Neural cell (in vitro differentiated cells): ENCODE measurements at regions not wholly inside any gene's neighbourhood (a gene's known extent, or its start where the extent isn't known, plus 50 kb on each side); places are given as distances from the start of the nearest gene placed in this dataset.

Experiments
- H2AFZ ChIP-seq: fragments of 200-600, 300-800 bp; sonication (generic), shearing (Covaris generic); 2 replicates; pipeline ENCODE4 v1.6.0; 2014; ENCODE audit warnings: low read depth, mild to moderate bottlenecking, antibody characterized with exemption, low read length, moderate library complexity
- H3F3A ChIP-seq: fragments of 200-600 bp; shearing (Covaris generic); 2 replicates; pipeline ENCODE4 v1.6.1; 2016; ENCODE audit warnings: mild to moderate bottlenecking, moderate library complexity, mixed read lengths, antibody characterized with exemption, low read length; ENCODE audit not compliant: insufficient read depth, poor library complexity, severe bottlenecking
- H3K27ac ChIP-seq: fragments of 200-600, 300-800 bp; sonication (generic), shearing (Covaris generic); 2 replicates; pipeline ENCODE4 v1.5.1; 2014; ENCODE audit warnings: mild to moderate bottlenecking, low read length, moderate library complexity
- H3K27me3 ChIP-seq: fragments of 300-800, 200-600 bp; sonication (generic), shearing (Covaris generic); 2 replicates; pipeline ENCODE4 v1.6.0; 2014; ENCODE audit warnings: mild to moderate bottlenecking, low read depth, low read length, moderate library complexity; ENCODE audit not compliant: insufficient read depth
- H3K36me3 ChIP-seq: fragments of 300-800, 200-600 bp; sonication (generic), shearing (Covaris generic); 2 replicates; pipeline ENCODE4 v1.5.1; 2014; ENCODE audit warnings: mild to moderate bottlenecking, antibody characterized with exemption, low read length, moderate library complexity; ENCODE audit not compliant: insufficient read depth
- H3K4me2 ChIP-seq: fragments of 300-800, 200-600 bp; sonication (generic), shearing (Covaris generic); 2 replicates; pipeline ENCODE4 v1.6.0; 2014; ENCODE audit warnings: mild to moderate bottlenecking, low read length
- H3K4me3 ChIP-seq: fragments of 300-800, 200-600 bp; sonication (generic), shearing (Covaris generic); 2 replicates; pipeline ENCODE4 v1.5.1; 2014; ENCODE audit warnings: mild to moderate bottlenecking, low read length, moderate library complexity
- H3K79me2 ChIP-seq: fragments of 200-600 bp; shearing (Covaris generic); replicated peaks from 2 replicates; pipeline ENCODE4 v1.6.0; 2014; ENCODE audit warnings: mild to moderate bottlenecking, low read length, moderate library complexity; ENCODE audit not compliant: insufficient read depth
- H3K9ac ChIP-seq: fragments of 300-800, 200-600 bp; sonication (generic), shearing (Covaris generic); 2 replicates; pipeline ENCODE4 v1.6.1; 2016; ENCODE audit warnings: mild to moderate bottlenecking, low read length, mixed read lengths
- H3K9me2 ChIP-seq: fragments of 200-600 bp; shearing (Covaris generic); 2 replicates; pipeline ENCODE4 v1.6.1; 2016; ENCODE audit warnings: mild to moderate bottlenecking, low read length, mixed read lengths; ENCODE audit not compliant: insufficient read depth
- H3K9me3 ChIP-seq: fragments of 200-600, 300-800 bp; sonication (generic), shearing (Covaris generic); 2 replicates; pipeline ENCODE4 v1.6.1; 2016; ENCODE audit warnings: mild to moderate bottlenecking, mixed run types, low read length, moderate library complexity, mixed read lengths
- H4K20me1 ChIP-seq: fragments of 200-600 bp; shearing (Covaris generic); 2 replicates; pipeline ENCODE4 v1.6.1; 2016; ENCODE audit warnings: mild to moderate bottlenecking, mixed run types; ENCODE audit not compliant: insufficient read depth
- EP300 ChIP-seq: fragments of 450-650 bp; conservative IDR thresholded peaks from 2 replicates; pipeline ENCODE4 v1.6.1; 2014; ENCODE audit warnings: antibody characterized with exemption, mild to moderate bottlenecking, moderate library complexity; ENCODE audit not compliant: poor library complexity, severe bottlenecking
- EZH2 ChIP-seq: fragments of 200-600, 300-800 bp; shearing (Covaris generic), sonication (generic); IDR thresholded peaks from 2 replicates; pipeline ENCODE4 v1.6.1; 2014; ENCODE audit warnings: antibody characterized with exemption, low read length, borderline replicate concordance, mild to moderate bottlenecking; ENCODE audit not compliant: insufficient read depth, poor library complexity, severe bottlenecking
- MXI1 ChIP-seq: fragments of 450-650 bp; conservative IDR thresholded peaks from 2 replicates; pipeline ENCODE4 v1.6.1; 2014; ENCODE audit warnings: antibody characterized with exemption, mild to moderate bottlenecking; ENCODE audit not compliant: poor library complexity, severe bottlenecking
- POLR2AphosphoS5 ChIP-seq: IDR thresholded peaks from 2 replicates; pipeline ENCODE4 v1.6.1; 2012
- RAD21 ChIP-seq: fragments of 450-650 bp; conservative IDR thresholded peaks from 2 replicates; pipeline ENCODE4 v1.6.1; 2014; ENCODE audit warnings: antibody characterized with exemption, mild to moderate bottlenecking, moderate library complexity
- SMC3 ChIP-seq: fragments of 450-650 bp; conservative IDR thresholded peaks from 2 replicates; pipeline ENCODE4 v1.6.1; 2014; ENCODE audit warnings: antibody characterized with exemption, mild to moderate bottlenecking, moderate library complexity; ENCODE audit not compliant: poor library complexity
- TAF1 ChIP-seq: IDR thresholded peaks from 2 replicates; pipeline ENCODE4 v1.6.1; 2012; ENCODE audit warnings: low read depth
- TF ChIP-seq, protein P1 (sequence below): fragments of 450-650 bp; IDR thresholded peaks from 2 replicates; pipeline ENCODE4 v1.5.1; 2014; ENCODE audit warnings: antibody characterized with exemption, mild to moderate bottlenecking, moderate library complexity; ENCODE audit not compliant: poor library complexity, severe bottlenecking
- TF ChIP-seq, protein P2 (sequence below): IDR thresholded peaks from 2 replicates; pipeline ENCODE4 v1.6.1; 2012; ENCODE audit warnings: borderline replicate concordance

DNA sequence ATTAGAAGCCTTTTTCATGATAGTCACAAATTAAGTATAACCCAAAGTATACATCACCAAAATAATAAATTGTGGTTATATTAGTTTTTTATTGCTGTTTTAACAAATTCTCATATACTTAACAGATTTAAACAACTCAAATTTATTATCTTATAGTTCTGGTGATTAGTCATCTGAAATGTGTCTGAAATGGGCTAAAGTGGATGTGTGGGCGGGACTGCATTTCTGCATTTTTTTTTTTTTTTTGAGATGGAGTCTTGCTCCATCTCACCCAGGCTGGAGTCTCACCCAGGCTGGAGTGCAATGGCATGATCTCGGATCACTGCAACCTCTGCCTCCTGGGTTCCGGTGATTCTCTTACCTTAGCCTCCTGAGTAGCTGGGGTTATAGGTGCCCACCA is 891.5 kb upstream of the CELF2 start:
- no peaks in the 10 kb centered on the region for H3K79me2 ChIP-seq
- no peak overlapping the region for H2AFZ ChIP-seq
- no peaks in the 10 kb centered on the region for H3K9me2 ChIP-seq
- H4K20me1 ChIP-seq: no peaks in the 10 kb centered on the region
- H3K9me3 ChIP-seq: no peaks in the 10 kb centered on the region
- H3K4me3 ChIP-seq: no peak overlapping the region
- no peaks in the 10 kb centered on the region for H3F3A ChIP-seq
- no peaks in the 10 kb centered on the region for H3K27me3 ChIP-seq
- no peak overlapping the region for H3K9ac ChIP-seq
- TF ChIP-seq RAD21 (no peak), SMC3 (no peak), POLR2AphosphoS5 (no peak), MXI1 (no peak), EZH2 (no peak), TAF1 (no peak), EP300 (no peak)
- TF ChIP-seq, protein P1, sequence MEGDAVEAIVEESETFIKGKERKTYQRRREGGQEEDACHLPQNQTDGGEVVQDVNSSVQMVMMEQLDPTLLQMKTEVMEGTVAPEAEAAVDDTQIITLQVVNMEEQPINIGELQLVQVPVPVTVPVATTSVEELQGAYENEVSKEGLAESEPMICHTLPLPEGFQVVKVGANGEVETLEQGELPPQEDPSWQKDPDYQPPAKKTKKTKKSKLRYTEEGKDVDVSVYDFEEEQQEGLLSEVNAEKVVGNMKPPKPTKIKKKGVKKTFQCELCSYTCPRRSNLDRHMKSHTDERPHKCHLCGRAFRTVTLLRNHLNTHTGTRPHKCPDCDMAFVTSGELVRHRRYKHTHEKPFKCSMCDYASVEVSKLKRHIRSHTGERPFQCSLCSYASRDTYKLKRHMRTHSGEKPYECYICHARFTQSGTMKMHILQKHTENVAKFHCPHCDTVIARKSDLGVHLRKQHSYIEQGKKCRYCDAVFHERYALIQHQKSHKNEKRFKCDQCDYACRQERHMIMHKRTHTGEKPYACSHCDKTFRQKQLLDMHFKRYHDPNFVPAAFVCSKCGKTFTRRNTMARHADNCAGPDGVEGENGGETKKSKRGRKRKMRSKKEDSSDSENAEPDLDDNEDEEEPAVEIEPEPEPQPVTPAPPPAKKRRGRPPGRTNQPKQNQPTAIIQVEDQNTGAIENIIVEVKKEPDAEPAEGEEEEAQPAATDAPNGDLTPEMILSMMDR: no peak
- TF ChIP-seq, protein P2, sequence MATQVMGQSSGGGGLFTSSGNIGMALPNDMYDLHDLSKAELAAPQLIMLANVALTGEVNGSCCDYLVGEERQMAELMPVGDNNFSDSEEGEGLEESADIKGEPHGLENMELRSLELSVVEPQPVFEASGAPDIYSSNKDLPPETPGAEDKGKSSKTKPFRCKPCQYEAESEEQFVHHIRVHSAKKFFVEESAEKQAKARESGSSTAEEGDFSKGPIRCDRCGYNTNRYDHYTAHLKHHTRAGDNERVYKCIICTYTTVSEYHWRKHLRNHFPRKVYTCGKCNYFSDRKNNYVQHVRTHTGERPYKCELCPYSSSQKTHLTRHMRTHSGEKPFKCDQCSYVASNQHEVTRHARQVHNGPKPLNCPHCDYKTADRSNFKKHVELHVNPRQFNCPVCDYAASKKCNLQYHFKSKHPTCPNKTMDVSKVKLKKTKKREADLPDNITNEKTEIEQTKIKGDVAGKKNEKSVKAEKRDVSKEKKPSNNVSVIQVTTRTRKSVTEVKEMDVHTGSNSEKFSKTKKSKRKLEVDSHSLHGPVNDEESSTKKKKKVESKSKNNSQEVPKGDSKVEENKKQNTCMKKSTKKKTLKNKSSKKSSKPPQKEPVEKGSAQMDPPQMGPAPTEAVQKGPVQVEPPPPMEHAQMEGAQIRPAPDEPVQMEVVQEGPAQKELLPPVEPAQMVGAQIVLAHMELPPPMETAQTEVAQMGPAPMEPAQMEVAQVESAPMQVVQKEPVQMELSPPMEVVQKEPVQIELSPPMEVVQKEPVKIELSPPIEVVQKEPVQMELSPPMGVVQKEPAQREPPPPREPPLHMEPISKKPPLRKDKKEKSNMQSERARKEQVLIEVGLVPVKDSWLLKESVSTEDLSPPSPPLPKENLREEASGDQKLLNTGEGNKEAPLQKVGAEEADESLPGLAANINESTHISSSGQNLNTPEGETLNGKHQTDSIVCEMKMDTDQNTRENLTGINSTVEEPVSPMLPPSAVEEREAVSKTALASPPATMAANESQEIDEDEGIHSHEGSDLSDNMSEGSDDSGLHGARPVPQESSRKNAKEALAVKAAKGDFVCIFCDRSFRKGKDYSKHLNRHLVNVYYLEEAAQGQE: no peak
- no peaks in the 10 kb centered on the region for H3K36me3 ChIP-seq
- no peak overlapping the region for H3K27ac ChIP-seq
- no peak overlapping the region for H3K4me2 ChIP-seq

DNA sequence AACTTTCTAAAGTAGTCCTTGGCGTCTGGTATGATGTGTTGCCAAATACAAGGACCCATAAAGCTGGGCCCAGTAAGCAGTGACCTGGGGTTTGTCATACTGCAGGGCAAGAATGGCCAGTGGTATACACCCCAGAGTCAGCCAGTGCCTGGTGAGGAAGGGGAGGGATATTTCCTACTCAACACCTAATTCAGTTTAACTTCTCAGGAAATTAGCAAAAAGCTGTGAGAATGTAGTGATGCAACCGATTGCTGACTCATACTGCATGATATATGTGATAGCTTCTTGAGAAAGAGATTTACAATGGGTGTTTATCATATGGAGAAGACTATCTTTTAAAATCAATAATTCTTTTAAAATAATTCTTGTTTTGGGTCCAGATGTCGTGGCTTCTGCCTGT is 889.3 kb upstream of the CELF2 start:
- Histone ChIP-seq H3K4me3 (no peak overlapping the region), H4K20me1 (no peaks in the 10 kb centered on the region), H3K9me2 (no peaks in the 10 kb centered on the region), H3K27ac (no peak overlapping the region), H3K9me3 (no peaks in the 10 kb centered on the region), H3F3A (no peaks in the 10 kb centered on the region), H3K4me2 (no peak overlapping the region), H3K36me3 (no peaks in the 10 kb centered on the region), H3K27me3 (no peaks in the 10 kb centered on the region), H2AFZ (no peak overlapping the region), H3K9ac (no peak overlapping the region), H3K79me2 (no peaks in the 10 kb centered on the region)
- no peak for TF ChIP-seq EP300
- TF ChIP-seq MXI1: no peak
- TF ChIP-seq EZH2: no peak
- TF ChIP-seq RAD21: no peak
- TF ChIP-seq, protein P2: no peak
- no peak for TF ChIP-seq POLR2AphosphoS5
- TF ChIP-seq SMC3: no peak
- TF ChIP-seq, protein P1: no peak
- TF ChIP-seq TAF1: no peak
